K562 (cell line): ENCODE measurements at regions not wholly inside any gene's neighbourhood (a gene's known extent, or its start where the extent isn't known, plus 50 kb on each side); places are given as distances from the start of the nearest gene placed in this dataset.

Experiments
- HNRNPLL ChIP-seq: fragments of 200-400 bp; formaldehyde crosslinking; IDR thresholded peaks from 2 replicates; pipeline ENCODE4 v1.6.1; 2017; ENCODE audit warnings: low read length, low read depth, mild to moderate bottlenecking; ENCODE audit not compliant: poor library complexity, severe bottlenecking
- TFE3 ChIP-seq: fragments of 450-650 bp; formaldehyde crosslinking; IDR thresholded peaks from 2 replicates; pipeline ENCODE4 v1.4.0; 2020; ENCODE audit warnings: mild to moderate bottlenecking, mixed read lengths
- XRCC4 ChIP-seq: IDR thresholded peaks from one replicate; pipeline ENCODE4 v1.6.1; 2011; ENCODE audit not compliant: insufficient read depth, insufficient read length; ENCODE audit errors: extremely low read depth
- YY1 ChIP-seq, 3 experiments: IDR thresholded peaks; 2 replicates each; pipeline ENCODE4 v1.6.1; 2011; ENCODE audit warnings: low read length in 2 of 3, mild to moderate bottlenecking in 2 of 3, moderate library complexity in 2 of 3, borderline replicate concordance in 1 of 3, control low read depth in 1 of 3, low read depth in 1 of 3; ENCODE audit not compliant: insufficient read depth in 3 of 3, insufficient replicate concordance in 2 of 3, control insufficient read depth in 1 of 3, insufficient read length in 1 of 3; ENCODE audit errors: extremely low read depth in 1 of 3
- ZBTB11 ChIP-seq, 3 experiments: fragments of 200-800 bp in 1 of 3; fragments of 250-450 bp in 1 of 3; fragments of 450-650 bp in 1 of 3; sonication (Bioruptor Pico) in 1 of 3; sonication (Bioruptor generic) in 1 of 3; formaldehyde crosslinking in 1 of 3; IDR thresholded peaks; 2 replicates each; pipeline versions ENCODE4 v1.6.1 to v1.8.0; 2016 to 2022; ENCODE audit warnings: mild to moderate bottlenecking in 2 of 3, missing genetic modification characterization in 2 of 3, missing compliant biosample characterization in 1 of 3, moderate library complexity in 1 of 3

GRCh38 chr21:17414766-17415165 lies 98.1 kb upstream of the CXADR start (continued):
- TF ChIP-seq ZBTB11 (CRISPR knock-in tag; IDR thresholded peaks at IDR 0.05) = no peak
- TF ChIP-seq TFE3 (CRISPR knock-in tag) = no peak
- no peak for TF ChIP-seq XRCC4
- TF ChIP-seq HNRNPLL = no peak
- TF ChIP-seq YY1 (IDR thresholded peaks at IDR 0.05; ENCODE audit: borderline replicate concordance in 1 of 3, control insufficient read depth in 1 of 3, extremely low read depth in 1 of 3, insufficient read depth in 3 of 3, insufficient read length in 1 of 3, insufficient replicate concordance in 2 of 3, low read depth in 1 of 3, low read length in 2 of 3) = no peak
- TF ChIP-seq, all 486 proteins: peak for 0
